G401 (cell line): ENCODE measurements at regions not wholly inside any gene's neighbourhood (a gene's known extent, or its start where the extent isn't known, plus 50 kb on each side); places are given as distances from the start of the nearest gene placed in this dataset.
"Not testable (repeated sequence)": the region's sequence is repeated elsewhere in the genome, so short reads cannot be mapped to it uniquely, and the experiment has no call there.

Experiments used
- DNase-seq: peaks from one replicate; pipeline ENCODE4 v3.0.0-alpha.2; 2015; ENCODE audit warnings: low spot score
- in situ Hi-C: cut with HindIII; loops from 2 replicates; pipeline ENCODE4 v1.10.0; 2016; ENCODE audit warnings: low sequenced_read_pairs, mixed read lengths

DNA sequence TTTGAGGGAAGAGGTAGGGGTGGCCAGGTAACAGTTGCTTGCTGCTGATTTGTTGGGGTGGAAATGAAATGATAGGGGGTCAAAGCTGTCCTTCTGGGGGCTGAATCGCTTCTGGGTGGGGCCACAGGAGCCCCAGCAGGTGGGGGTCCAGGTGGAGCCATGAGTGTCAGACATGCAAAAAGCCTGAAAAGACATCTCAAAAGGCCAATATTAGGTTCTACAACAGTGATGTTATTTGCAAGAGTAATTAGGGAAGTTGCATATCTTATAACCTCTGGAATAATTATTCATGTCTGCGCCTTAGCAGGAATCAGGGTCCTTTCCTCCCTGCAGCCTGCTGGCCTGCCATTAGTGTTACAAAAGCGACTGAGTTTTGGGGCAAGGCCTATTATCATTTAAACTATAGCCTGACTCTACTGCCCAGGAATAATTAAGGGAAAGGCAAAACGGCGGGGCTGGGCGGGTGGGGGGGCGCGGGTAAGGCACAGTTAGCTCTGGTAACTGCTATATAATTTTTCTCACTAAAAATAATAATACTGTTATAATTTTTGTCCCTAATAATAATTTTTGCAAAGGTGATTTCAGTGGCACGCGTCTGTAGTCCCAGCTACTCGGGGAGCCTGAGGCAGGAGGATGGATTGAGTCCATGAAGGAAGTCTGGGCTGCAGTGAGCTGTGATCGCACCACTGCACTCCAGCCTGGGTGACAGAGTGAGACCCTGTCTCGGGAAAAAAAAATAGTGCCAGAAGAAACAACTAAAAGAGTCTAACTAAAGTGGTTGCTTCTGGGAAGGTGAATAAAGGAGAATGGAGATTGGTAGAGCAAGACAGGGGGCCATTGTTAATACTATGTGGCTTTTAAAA, 145.7 kb downstream of the MAGEB17 start:
- no peak for DNase-seq
- in situ Hi-C loops: no loop called here

DNA sequence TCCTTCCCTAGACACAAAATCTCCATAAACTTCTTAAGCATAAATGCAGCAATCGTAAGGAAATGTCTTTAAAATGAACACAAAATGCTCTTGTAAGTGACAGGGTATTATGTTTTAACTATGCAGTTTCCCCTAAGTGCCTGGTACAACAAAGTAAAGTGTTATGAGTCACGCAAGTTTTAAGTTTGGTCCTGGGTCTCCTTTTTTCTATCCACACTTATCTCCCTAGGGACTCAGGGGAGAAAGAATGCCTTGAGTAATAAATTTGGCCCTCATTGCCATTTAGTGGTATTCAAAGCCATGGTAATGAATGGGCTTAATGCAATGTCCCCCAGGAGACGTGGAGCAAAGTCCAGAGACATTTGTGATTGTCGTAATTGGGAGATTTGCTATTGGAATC, 149.1 kb downstream of the MAGEB17 start:
- DNase-seq: no peak
- in situ Hi-C loops: no loop called here

DNA sequence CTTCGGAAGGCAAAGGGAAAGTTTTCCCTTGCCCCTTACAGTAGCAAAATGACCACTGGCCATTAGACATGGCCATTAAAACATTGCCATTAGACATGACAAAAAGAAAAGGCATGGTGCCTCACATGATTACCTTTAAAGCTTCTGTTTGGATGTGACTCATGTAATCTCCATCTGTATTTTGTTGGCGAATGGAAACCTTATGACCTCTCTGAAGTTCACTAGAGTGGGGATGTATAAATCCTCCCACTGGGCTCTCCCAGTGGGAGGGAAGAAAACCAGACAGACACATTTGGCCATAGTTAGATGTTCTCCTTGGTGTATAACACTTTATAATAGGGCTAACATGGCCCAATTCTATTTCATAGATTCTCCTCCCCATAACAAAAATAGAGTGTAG, 152.6 kb downstream of the MAGEB17 start:
- in situ Hi-C loops: no loop called here

DNA sequence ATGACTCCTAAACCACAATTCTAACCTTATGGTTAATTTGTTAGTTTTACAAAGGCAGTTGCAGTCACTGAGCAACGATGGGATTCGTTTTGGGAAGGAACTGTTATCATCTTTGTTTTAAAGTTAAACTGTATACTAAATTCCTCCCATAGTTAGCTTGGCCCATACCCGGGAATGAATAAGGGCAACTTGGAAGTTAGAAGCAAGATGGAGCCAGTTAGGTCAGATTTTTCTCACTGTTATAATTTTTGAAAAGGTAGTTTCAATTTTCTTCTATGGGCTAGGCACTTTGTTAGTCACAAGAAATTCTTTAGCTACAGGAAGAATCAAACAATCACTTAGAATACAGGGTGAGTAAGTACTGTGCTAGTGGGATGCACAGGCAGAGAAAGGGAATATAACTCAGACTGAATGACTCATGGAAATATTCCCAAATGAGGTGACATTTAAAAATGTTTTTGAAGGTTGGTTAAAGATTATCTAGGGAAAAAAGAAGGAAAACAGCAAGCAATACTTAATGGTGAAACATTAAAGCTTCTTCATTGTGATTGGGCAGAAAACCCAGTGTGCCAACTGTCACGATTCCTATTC, 153.6 kb downstream of the MAGEB17 start:
- in situ Hi-C loops: no loop called here

More for the DNA sequence above, 152.6 kb downstream of the MAGEB17 start:
- no peak for DNase-seq

DNA sequence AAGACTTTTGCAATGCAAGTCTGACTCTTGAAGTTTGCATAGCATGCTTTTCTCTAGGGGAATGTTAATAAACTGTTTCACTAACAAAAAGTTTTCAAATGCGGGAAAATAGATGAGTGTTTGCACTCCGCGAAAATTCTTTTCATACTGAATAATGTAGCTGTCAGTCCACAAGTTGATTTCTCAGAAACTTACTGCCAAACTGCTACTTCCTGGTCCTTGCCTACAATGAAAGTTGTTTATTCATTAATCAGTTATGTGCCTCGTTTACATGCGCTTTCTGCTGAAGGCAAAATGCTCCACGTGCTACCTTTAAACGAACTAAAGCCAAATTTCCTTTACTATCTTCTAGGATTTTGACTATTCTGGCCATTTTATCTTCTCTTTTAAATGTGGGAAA, 166.2 kb downstream of the MAGEB17 start:
- in situ Hi-C loops: no loop called here
- DNase-seq: no peak

More for the DNA sequence above, 153.6 kb downstream of the MAGEB17 start:
- no peak for DNase-seq

DNA sequence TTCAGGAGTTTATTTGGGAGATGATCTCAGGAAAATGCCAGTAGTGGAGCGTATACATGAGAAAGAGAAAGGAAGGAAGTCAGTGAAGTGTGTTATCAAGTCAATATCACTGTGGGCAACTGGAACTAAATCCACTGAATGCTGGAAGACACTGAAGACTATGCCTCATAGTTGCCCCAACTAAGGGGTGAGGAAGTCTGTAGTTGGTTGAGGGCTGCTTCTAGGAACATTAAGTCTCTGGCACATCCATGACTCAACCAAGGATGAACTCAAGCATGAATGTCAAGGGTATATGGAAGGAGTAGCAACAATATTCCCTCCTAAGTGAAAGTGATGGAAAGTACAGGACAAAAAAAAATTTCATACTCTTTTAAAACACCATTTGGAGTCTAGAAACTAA, 167.9 kb downstream of the MAGEB17 start:
- in situ Hi-C loops: no loop called here
- no peak for DNase-seq

DNA sequence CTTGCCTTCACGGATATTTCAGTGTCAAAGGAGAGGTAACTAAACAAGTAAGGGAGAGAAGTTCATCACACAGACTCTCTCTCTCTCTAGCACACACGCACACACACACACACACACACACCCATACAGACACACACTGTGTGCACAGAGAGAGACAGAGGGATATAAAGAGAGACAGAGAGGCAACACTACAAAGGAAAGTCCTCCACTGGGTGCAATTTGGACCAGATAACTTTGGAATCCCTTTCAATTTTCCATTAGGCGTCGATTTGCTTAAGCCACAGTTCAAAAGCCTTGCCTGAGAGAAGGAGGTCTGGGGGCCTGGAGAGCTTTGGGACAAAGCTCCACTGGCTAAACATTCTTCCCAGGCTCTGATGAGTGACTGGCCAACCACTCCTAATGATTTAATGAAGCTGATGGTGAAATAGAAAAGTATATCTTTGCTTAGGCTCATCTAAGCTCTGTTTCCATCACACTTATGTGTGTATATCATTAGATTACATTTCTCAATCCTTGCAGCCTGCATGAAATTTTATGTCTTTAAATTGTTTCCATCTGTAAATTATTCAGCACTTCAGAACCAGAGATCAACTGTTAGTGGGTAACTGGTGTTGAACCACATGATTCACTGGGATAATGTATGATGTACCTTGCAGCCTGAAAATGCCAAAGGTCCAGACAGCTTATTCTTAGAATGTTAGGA, 180.8 kb downstream of the MAGEB17 start:
- DNase-seq: no peak
- in situ Hi-C loops: no loop called here

DNA sequence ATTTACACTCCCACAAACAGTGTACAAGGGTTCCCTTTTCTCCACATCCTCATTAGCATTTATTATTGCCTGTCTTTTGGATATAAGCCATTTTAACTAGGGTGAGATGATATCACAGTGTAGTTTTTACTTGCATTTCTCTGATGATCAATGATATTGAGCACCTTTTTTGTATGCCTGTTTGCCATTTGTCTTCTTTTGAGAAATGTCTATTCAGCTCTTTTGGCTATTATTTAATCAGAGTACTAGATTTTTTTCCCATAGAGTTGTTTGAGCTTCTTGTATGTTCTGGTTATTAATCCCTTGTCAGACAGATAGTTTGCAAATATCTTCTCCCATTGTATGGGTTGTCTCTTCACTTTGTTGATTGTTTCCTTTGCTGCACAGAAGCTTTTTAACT, 190.6 kb downstream of the MAGEB17 start:
- in situ Hi-C loops: no loop called here

DNA sequence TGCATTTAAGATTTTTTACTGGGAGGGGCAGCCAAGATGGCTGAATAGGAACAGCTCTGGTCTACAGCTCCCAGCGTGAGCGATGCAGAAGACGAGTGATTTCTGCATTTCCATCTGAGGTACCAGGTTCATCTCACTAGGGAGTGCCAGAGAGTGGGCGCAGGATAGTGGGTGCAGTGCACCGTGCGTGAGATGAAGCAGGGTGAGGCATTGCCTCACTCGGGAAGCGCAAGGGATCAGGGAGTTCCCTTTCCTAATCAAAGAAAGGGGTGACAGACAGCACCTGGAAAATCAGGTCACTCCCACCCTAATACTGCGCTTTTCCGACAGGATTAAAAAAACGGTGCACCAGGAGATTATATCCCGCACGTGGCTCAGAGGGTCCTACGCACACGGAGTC, 192.8 kb downstream of the MAGEB17 start:
- in situ Hi-C loops, DNase-seq: not testable (repeated sequence)

More for the DNA sequence above, 190.6 kb downstream of the MAGEB17 start:
- DNase-seq: no peak

DNA sequence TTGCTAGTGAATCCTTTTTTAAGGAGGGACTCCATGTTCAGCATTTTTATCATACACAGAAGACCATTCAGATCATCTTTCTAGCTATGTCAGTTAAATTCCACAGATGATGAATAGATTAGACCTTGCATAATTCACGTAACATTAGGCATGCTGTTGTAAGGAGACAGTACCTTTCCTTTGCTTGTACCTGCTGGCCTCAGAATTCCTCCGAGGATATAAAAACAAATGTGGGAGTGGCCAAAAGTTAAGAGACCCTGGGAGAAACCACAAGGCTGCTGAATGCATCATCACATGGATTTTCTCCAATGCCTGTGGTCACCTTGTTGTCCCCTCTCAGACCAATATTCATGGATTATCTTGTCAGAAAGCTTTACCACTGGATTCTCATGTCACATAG, 201.4 kb downstream of the MAGEB17 start:
- in situ Hi-C loops: no loop called here
- no peak for DNase-seq

DNA sequence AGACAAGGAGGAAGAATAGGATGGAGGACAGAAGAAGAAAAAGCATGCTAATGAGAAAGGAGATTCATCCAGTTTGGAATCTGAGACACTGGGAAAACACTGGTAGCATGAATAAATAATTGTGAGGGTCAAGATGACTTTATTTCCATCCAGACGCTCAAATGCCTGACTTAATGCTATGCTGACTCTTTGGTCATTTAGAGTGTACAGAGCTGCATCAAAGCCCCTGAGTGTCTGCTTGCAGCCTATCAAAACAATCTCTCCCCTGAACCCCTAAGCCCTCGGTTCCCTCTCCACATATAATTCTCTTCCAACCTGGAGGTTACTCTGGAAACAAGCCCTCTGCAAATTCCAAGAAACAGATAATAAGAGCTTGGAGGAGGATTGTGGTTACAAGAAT, 208.8 kb downstream of the MAGEB17 start:
- DNase-seq: no peak
- in situ Hi-C loops: no loop called here

DNA sequence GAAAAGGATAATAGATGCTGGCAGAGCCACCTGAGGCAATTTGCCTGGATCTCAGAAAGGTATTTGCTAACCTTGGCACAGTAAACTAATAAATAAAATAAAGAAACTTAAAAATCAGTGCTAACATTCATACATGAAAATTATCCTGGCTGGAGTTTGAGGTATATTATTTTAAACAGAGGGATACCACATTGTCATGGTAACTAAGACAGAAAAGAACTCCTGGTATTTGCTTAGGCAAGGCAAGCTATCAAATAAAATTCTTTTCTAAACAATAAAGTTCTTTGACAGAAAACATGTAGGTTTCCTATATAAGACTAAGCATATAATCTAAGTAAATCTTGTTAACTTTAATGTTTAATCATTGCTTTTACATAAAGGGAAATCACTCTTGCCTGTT, 218.8 kb downstream of the MAGEB17 start:
- in situ Hi-C loops: no loop called here
- DNase-seq: no peak

DNA sequence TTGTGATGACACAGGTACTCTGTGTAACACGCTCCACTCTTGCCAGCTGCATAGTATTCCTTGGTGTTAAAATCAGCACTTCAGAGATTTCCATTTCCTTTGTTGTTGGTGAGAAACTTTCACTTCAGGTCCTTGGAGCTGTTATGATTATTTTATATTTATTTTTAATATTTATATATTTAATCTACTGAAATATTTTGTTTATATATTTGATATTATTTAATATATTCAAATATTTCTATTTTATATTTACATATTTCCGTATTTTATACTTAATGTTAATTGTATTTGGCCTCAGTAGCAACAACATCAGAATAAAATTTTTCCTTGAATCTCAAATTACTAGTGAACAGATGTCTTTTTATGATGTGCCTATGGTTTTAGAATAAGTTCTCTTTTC, 225.3 kb downstream of the MAGEB17 start:
- in situ Hi-C loops: no loop called here
- DNase-seq: no peak

DNA sequence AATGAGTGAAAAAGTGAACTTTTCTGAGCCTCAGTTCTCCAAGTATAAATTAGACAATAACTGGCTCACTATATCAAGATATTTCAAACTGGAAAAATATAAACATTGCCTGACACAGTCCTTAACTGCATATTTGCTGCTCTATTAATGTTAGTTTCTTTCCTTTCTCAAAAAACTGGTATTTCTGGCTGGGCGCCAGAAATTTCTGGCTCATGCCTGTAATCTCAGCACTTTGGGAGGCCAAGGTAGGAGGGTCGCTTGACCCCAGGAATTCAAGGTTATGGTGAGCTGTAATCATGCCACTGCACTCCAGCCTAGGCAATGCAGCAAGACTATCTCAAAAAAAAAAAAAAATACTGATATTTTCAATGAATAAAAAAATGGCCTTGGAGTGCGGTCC, 227.0 kb downstream of the MAGEB17 start:
- in situ Hi-C loops: no loop called here
- DNase-seq: no peak

DNA sequence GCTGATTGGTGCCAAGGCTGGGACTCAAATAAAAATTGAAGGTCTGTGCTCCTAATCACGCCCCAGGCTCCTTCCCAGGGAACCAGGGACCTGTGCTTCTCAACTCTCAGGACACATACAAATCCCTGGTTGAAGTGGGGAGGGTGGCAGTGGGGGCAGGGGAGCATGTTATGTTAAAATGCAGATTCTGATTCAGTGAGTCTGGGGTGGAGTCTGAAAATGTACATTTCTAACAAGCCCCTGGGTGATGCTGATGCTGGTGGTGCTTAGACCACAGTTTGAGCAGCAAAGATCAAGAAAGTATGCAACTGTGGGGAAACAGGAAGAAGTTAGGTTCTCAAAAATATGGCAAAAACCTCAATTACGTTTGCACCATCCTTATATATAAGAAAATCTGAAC, 236.5 kb downstream of the MAGEB17 start:
- DNase-seq: no peak
- in situ Hi-C loops: no loop called here

DNA sequence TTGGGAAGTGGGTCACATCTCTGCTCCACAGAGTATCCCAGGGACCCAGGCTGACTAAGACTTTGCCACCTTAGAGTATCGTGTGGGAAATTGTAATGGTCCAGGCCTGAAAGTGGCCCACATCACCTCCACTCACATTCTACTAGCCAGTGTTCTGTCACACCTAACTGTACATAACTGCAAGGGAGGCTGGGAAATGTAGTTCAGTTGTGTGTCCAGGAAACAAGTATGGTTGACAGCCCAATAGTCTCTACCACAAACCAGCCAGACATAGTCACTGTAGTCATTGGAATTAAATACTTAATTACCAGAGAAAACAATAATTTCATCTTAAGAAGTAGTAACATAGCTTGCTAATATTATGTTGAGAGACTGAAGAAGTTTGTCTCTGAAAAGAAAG, 233.4 kb upstream of the S100G start:
- in situ Hi-C loops: no loop called here
- DNase-seq: no peak

DNA sequence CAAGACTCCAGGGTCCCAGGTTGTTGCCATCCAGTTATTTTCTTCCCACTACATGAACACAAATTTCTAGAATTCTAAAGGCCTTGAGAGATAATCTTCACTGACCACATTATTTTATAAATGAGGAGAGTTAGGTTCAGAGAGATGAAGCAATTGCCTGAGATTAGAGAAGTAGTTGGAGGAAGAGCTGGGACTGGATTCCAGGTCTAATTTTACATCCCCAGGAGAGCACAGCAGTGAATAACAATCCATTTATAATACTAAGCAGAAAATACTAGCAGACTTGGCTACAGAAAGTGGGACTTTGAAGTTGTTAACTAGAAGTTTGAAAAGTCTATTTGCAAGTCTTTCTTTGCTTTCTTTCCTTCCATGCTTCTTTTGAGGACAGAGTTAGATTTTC, 231.3 kb upstream of the S100G start:
- DNase-seq: no peak
- in situ Hi-C loops: no loop called here

DNA sequence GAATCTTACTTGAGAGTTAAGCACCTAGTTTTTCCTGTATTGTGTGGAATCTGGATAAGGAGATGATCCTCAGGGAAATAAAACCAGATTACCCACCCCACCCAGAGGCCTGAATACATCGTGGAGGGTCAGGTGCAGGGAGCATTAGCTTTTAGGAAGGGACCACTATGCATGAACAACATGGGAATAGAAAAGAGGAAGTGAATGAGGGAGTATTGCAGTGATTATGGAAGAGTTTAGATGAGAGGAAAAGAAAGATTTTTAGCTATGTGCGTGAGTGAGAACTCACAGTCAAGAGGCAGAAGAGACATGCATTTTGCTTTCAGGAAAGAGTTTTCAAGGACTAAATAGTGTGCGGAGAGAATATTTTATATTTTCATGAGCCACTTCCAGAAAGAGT, 222.3 kb upstream of the S100G start:
- in situ Hi-C loops: no loop called here
- DNase-seq: no peak

DNA sequence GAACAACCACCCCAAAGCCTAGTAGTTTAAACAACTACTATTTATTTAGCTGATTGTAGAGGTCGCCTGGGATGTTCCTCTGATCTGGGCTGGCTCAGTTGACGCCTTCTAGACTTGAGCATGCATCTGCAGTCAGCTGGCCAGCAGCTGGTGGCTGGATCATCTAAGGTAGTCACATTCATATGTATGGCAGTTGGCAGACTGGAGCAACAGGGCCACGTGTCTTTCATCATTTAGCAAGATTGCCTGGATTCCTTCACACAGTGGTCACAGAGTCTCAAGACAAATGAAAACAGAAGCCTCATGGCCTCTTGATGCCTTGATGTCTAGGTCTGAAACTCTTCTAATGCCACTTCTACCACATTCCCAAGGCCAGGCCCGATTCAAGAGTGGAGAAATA, 220.6 kb upstream of the S100G start:
- DNase-seq: no peak
- in situ Hi-C loops: no loop called here

DNA sequence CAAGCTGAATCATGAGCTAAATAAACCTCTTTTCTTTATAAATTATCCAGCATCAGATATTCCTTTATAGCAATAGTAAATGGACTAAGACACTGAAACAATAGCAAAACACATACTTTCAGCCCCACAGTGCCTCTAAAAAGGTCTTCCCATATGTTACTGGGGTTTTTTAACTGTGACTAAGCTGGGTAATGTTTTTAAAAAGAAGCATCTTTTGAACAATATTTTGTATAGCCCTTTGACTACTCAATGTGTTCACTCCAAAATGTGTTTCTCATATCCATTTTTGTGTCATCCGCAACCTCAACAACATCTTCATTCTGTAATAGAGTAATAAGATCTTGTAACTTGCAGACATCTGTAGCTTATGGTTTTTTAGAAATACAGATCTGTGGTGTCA, 218.7 kb upstream of the S100G start:
- no peak for DNase-seq
- in situ Hi-C loops: no loop called here
